ENCODE measurements at regions not wholly inside any gene's neighbourhood (a gene's known extent, or its start where the extent isn't known, plus 50 kb on each side); places are given as distances from the start of the nearest gene placed in this dataset.

DNA sequence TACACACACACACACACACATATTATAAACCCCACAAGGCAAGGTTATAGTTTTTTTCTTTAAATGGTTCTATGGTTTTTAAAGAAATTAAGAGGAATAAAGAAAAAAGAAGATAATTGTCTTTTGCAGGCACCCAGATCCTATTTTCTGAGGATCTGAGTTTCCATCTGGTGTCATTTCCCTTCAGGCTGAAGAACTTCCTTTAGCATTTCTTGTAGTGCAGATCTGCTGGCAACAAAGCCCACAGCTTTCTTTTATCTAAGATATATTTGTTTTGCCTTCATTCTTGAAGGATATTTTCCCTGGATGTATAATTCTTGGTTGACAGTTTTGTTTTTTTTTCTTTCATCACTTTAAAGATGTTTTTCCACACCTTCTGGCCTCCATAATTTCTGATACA is 57.6 kb upstream of the PMEPA1 start:
- TF ChIP-seq, protein P1, sequence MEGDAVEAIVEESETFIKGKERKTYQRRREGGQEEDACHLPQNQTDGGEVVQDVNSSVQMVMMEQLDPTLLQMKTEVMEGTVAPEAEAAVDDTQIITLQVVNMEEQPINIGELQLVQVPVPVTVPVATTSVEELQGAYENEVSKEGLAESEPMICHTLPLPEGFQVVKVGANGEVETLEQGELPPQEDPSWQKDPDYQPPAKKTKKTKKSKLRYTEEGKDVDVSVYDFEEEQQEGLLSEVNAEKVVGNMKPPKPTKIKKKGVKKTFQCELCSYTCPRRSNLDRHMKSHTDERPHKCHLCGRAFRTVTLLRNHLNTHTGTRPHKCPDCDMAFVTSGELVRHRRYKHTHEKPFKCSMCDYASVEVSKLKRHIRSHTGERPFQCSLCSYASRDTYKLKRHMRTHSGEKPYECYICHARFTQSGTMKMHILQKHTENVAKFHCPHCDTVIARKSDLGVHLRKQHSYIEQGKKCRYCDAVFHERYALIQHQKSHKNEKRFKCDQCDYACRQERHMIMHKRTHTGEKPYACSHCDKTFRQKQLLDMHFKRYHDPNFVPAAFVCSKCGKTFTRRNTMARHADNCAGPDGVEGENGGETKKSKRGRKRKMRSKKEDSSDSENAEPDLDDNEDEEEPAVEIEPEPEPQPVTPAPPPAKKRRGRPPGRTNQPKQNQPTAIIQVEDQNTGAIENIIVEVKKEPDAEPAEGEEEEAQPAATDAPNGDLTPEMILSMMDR (conservative IDR thresholded peaks at IDR 0.05; ENCODE audit: low read length) = no peak
- no peak for TF ChIP-seq EZH2phosphoT487 (IDR thresholded peaks at IDR 0.05; ENCODE audit: borderline replicate concordance, low read depth, low read length)

Data from OCI-LY7 (cell line).